Subcutaneous abdominal adipose tissue (tissue), 5 donors: ENCODE measurements at regions not wholly inside any gene's neighbourhood (a gene's known extent, or its start where the extent isn't known, plus 50 kb on each side); places are given as distances from the start of the nearest gene placed in this dataset.

Experiments used
- H3K27ac ChIP-seq: one replicate; pipeline ENCODE4 v1.7.0; 2013; ENCODE audit warnings: low read depth, mild to moderate bottlenecking, inconsistent platforms, low read length, moderate library complexity
- H3K27me3 ChIP-seq, 5 donors: one replicate each; pipeline ENCODE4 v1.7.0; 2013; ENCODE audit warnings: low read length in 5 of 5, inconsistent platforms in 1 of 5; ENCODE audit not compliant: control insufficient read depth in 5 of 5, insufficient read depth in 4 of 5
- H3K36me3 ChIP-seq, 5 donors: one replicate each; pipeline ENCODE4 v1.7.0; 2013; ENCODE audit warnings: low read length in 5 of 5; ENCODE audit not compliant: control insufficient read depth in 5 of 5, insufficient read depth in 5 of 5
- H3K4me1 ChIP-seq, 5 donors: one replicate each; pipeline ENCODE4 v1.7.0; 2013; ENCODE audit warnings: low read length in 5 of 5, mild to moderate bottlenecking in 3 of 5, moderate library complexity in 1 of 5; ENCODE audit not compliant: control insufficient read depth in 5 of 5, insufficient read depth in 5 of 5
- H3K4me3 ChIP-seq, 5 donors: one replicate each; pipeline ENCODE4 v1.7.0; 2013; ENCODE audit warnings: low read length in 5 of 5, low read depth in 1 of 5
- H3K9ac ChIP-seq, 5 donors: one replicate each; pipeline ENCODE4 v1.7.0; 2013; ENCODE audit warnings: low read length in 5 of 5, mild to moderate bottlenecking in 4 of 5, moderate library complexity in 3 of 5
- H3K9me3 ChIP-seq, 5 donors: one replicate each; pipeline ENCODE4 v1.7.0; 2013; ENCODE audit warnings: low read length in 5 of 5; ENCODE audit not compliant: control insufficient read depth in 5 of 5
- donor health status: healthy.
- donor health status: healthy.
- donor health status: healthy.
- donor health status: healthy.
- donor health status: healthy.

- H3K4me3 ChIP-seq: no peak overlapping the region
- no peaks in the 10 kb centered on the region for H3K27me3 ChIP-seq
- H3K36me3 ChIP-seq: no peaks in the 10 kb centered on the region
- no peak overlapping the region for H3K27ac ChIP-seq
- H3K9ac ChIP-seq: no peak overlapping the region
- H3K4me1 ChIP-seq: no peaks in the 10 kb centered on the region
- H3K9me3 ChIP-seq: peaks cover 0 to 2% (median 0%) of the 10 kb centered on the region in 5 donors
Observed at GRCh38 chr1:106457368-106457767, 599.1 kb upstream of the PRMT6 start.

GRCh38 chr1:106458866-106459265, 597.6 kb upstream of the PRMT6 start:
- Histone ChIP-seq H3K9me3 (peaks cover 0 to under 1% (median 0%) of the 10 kb centered on the region in 5 donors), H3K9ac (no peak overlapping the region), H3K27ac (no peak overlapping the region)

GRCh38 chr1:106459418-106459817, 597.1 kb upstream of the PRMT6 start:
- Histone ChIP-seq H3K27me3 (no peaks in the 10 kb centered on the region), H3K27ac (no peak overlapping the region), H3K36me3 (no peaks in the 10 kb centered on the region), H3K9ac (no peak overlapping the region), H3K9me3 (no peaks in the 10 kb centered on the region), H3K4me3 (no peak overlapping the region), H3K4me1 (no peaks in the 10 kb centered on the region)

More at GRCh38 chr1:106458866-106459265, 597.6 kb upstream of the PRMT6 start:
- Histone ChIP-seq H3K27me3 (no peaks in the 10 kb centered on the region), H3K4me1 (no peaks in the 10 kb centered on the region), H3K36me3 (no peaks in the 10 kb centered on the region), H3K4me3 (no peak overlapping the region)

GRCh38 chr1:106465666-106466065, 590.8 kb upstream of the PRMT6 start:
- Histone ChIP-seq H3K4me1 (no peaks in the 10 kb centered on the region), H3K9me3 (peaks cover 0 to 20% (median 12%) of the 10 kb centered on the region in 5 donors), H3K9ac (no peak overlapping the region), H3K36me3 (no peaks in the 10 kb centered on the region), H3K27me3 (no peaks in the 10 kb centered on the region), H3K27ac (no peak overlapping the region), H3K4me3 (no peak overlapping the region)

GRCh38 chr1:106480629-106481028, 575.8 kb upstream of the PRMT6 start:
- H3K27me3 ChIP-seq: no peaks in the 10 kb centered on the region

GRCh38 chr1:106492880-106493279, 563.6 kb upstream of the PRMT6 start:
- Histone ChIP-seq H3K36me3 (no peaks in the 10 kb centered on the region), H3K27ac (no peak overlapping the region), H3K27me3 (no peaks in the 10 kb centered on the region), H3K9me3 (no peaks in the 10 kb centered on the region), H3K4me1 (no peaks in the 10 kb centered on the region), H3K4me3 (no peak overlapping the region), H3K9ac (no peak overlapping the region)

More at GRCh38 chr1:106480629-106481028, 575.8 kb upstream of the PRMT6 start:
- Histone ChIP-seq H3K27ac (no peak overlapping the region), H3K4me3 (no peak overlapping the region), H3K9ac (no peak overlapping the region), H3K9me3 (peaks cover 0 to 10% (median 4%) of the 10 kb centered on the region in 5 donors), H3K4me1 (no peaks in the 10 kb centered on the region), H3K36me3 (no peaks in the 10 kb centered on the region)

GRCh38 chr1:106494646-106495045, 561.8 kb upstream of the PRMT6 start:
- Histone ChIP-seq H3K9me3 (no peaks in the 10 kb centered on the region), H3K27ac (no peak overlapping the region), H3K9ac (no peak overlapping the region), H3K4me3 (no peak overlapping the region), H3K27me3 (no peaks in the 10 kb centered on the region), H3K4me1 (no peaks in the 10 kb centered on the region), H3K36me3 (no peaks in the 10 kb centered on the region)

- Histone ChIP-seq H3K9ac (no peak overlapping the region), H3K4me3 (no peak overlapping the region), H3K4me1 (no peaks in the 10 kb centered on the region), H3K27me3 (no peaks in the 10 kb centered on the region), H3K27ac (no peak overlapping the region), H3K36me3 (no peaks in the 10 kb centered on the region), H3K9me3 (no peaks in the 10 kb centered on the region)
Observed at GRCh38 chr1:106498238-106498637, 558.2 kb upstream of the PRMT6 start.

- H3K4me3 ChIP-seq: no peak overlapping the region
Observed at GRCh38 chr1:106502659-106503058, 553.8 kb upstream of the PRMT6 start.

GRCh38 chr1:106515375-106515774, 541.1 kb upstream of the PRMT6 start:
- no peaks in the 10 kb centered on the region for H3K4me1 ChIP-seq
- no peaks in the 10 kb centered on the region for H3K27me3 ChIP-seq
- no peak overlapping the region for H3K27ac ChIP-seq
- no peak overlapping the region for H3K4me3 ChIP-seq
- H3K9ac ChIP-seq: no peak overlapping the region
- no peaks in the 10 kb centered on the region for H3K9me3 ChIP-seq
- no peaks in the 10 kb centered on the region for H3K36me3 ChIP-seq

More at GRCh38 chr1:106502659-106503058, 553.8 kb upstream of the PRMT6 start:
- Histone ChIP-seq H3K4me1 (peaks cover 0 to 3% (median 0%) of the 10 kb centered on the region in 5 donors), H3K9ac (no peak overlapping the region), H3K27me3 (no peaks in the 10 kb centered on the region), H3K9me3 (no peaks in the 10 kb centered on the region), H3K36me3 (no peaks in the 10 kb centered on the region), H3K27ac (no peak overlapping the region)

- Histone ChIP-seq H3K27me3 (no peaks in the 10 kb centered on the region), H3K9me3 (no peaks in the 10 kb centered on the region), H3K27ac (no peak overlapping the region), H3K9ac (no peak overlapping the region), H3K36me3 (no peaks in the 10 kb centered on the region), H3K4me1 (no peaks in the 10 kb centered on the region), H3K4me3 (no peak overlapping the region)
Observed at GRCh38 chr1:106517224-106517623, 539.2 kb upstream of the PRMT6 start.
